ENCODE measurements at regions not wholly inside any gene's neighbourhood (a gene's known extent, or its start where the extent isn't known, plus 50 kb on each side); places are given as distances from the start of the nearest gene placed in this dataset.

GRCh38 chr5:57549566-57549965 lies 67.0 kb upstream of the ACTBL2 start:
- no peak for TF ChIP-seq POLR2AphosphoS5 (IDR thresholded peaks at IDR 0.05; ENCODE audit: borderline replicate concordance, low read depth, low read length)
- no peak for TF ChIP-seq EZH2 (IDR thresholded peaks at IDR 0.05)

Measured in SK-N-MC (cell line).